ENCODE measurements at regions not wholly inside any gene's neighbourhood (a gene's known extent, or its start where the extent isn't known, plus 50 kb on each side); places are given as distances from the start of the nearest gene placed in this dataset.

DNA sequence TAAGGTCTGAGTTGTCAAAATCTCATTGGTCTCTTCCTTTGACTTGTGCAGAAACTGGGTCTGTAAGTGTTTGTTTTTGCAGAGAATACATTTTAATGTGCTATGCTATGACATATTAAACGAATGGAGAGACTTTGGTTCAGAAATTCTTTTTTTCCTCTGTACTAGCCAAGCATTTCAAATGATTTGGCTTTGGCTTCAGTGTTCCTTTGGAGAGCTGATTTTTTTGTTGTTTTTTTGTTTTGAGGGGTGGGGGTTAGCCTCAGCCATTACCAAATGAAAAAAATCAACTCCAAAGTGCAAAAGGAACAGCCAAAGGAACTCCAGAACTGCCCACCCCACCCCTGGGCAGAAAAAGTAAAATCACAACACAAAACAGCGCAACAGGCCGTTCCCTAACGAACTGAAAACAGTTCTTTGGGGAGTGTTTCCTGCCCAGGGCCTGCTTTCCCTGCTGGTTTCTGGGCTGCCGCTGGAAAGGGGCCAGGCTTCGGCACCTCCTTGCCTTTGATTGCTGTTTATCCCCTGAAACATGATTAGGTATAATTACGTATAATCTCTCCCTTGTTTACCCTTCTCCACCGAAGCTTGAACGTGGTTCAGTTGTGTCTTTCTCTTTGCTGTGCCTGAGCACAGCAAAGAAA, 57.6 kb upstream of the NEO1 start:
- H3K4me3 ChIP-seq (ENCODE audit: low read depth, low read length) = no peak overlapping the region
- no peak for DNase-seq (ENCODE audit: low read depth)
- TF ChIP-seq, protein P1, sequence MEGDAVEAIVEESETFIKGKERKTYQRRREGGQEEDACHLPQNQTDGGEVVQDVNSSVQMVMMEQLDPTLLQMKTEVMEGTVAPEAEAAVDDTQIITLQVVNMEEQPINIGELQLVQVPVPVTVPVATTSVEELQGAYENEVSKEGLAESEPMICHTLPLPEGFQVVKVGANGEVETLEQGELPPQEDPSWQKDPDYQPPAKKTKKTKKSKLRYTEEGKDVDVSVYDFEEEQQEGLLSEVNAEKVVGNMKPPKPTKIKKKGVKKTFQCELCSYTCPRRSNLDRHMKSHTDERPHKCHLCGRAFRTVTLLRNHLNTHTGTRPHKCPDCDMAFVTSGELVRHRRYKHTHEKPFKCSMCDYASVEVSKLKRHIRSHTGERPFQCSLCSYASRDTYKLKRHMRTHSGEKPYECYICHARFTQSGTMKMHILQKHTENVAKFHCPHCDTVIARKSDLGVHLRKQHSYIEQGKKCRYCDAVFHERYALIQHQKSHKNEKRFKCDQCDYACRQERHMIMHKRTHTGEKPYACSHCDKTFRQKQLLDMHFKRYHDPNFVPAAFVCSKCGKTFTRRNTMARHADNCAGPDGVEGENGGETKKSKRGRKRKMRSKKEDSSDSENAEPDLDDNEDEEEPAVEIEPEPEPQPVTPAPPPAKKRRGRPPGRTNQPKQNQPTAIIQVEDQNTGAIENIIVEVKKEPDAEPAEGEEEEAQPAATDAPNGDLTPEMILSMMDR (IDR thresholded peaks at IDR 0.05; ENCODE audit: insufficient read depth, low read length) = no peak

DNA sequence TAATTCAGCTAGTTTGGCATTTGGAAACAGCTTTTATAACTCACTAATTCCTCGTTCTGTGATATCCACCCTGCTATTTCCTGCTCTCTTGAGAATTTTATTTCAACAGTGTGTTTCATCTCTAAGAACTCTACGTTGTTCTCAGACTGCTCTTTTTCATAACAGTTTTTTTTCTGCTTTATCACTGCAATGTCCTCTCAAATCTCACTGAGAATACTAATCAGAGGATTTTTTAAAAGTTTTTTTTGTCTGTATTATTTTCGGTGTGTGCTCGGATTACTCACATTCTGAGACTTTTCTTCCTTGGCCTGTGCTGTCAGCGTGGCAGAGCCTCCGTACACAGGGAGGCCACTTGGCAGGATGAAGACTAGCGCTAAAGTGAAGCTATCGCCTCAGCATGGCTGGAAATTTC, 59.4 kb upstream of the NEO1 start:
- DNase-seq (ENCODE audit: low read depth) = peak; percentile 62
- H3K4me3 ChIP-seq (ENCODE audit: low read depth, low read length) = no peak overlapping the region
- TF ChIP-seq, protein P1 (IDR thresholded peaks at IDR 0.05; ENCODE audit: insufficient read depth, low read length) = no peak

DNA sequence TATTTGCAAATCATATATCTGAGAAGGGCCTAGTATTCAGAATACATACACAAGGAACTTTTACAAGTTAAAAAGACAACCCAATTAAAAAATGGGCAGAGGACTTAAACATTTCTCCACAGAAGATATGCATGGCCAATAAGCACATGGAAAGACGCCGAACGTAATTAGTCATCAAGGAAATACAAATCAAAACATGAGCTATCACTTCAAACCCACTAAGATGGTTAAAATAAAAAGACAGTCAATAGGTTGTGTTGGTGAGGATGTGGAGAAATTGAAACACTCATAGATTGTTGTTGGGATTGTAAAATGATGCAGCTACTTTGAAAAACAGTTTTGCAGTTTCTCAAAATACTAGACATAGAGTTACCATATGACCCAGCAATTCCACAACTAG, 61.2 kb upstream of the NEO1 start:
- H3K4me3 ChIP-seq (ENCODE audit: low read depth, low read length) = no peak overlapping the region
- TF ChIP-seq, protein P1 (IDR thresholded peaks at IDR 0.05; ENCODE audit: insufficient read depth, low read length) = no peak
- no peak for DNase-seq (ENCODE audit: low read depth)

DNA sequence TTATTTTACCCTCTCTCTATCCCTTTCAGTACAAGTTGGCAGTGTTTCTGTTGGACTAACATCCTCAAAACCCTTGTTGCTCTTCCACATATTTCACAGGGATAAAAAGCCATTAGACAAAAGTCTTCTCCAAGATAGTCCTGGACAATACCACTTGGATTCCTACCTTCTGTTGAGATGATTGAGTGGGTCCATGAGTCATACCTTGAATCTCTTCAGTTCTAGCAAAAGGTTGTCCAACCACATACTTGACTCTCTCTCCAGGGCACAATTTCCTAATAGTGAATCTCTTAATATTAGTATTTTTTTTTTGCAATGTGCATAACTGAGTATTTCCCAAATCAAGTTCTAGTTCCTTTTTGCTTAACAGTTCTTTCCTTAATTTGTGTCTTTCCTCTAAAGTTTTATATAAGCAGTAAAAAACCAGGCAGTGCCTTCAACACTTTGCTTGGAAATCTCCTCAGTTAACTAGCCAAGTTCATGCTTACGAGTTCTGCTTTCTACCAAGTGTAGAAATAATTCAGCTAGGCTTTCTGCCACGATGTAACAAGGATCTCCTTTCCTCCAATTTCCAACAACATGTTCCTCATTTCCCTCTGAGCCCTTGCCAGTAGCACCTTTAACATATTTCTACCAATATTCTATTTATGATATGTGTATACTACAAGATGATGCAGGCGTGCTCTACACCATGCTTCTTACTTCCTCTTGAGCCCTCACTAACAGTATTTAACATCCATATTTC, 68.3 kb upstream of the NEO1 start:
- DNase-seq (ENCODE audit: low read depth) = peak; percentile 40
- no peak overlapping the region for H3K4me3 ChIP-seq (ENCODE audit: low read depth, low read length)
- TF ChIP-seq, protein P1 (IDR thresholded peaks at IDR 0.05; ENCODE audit: insufficient read depth, low read length) = no peak

DNA sequence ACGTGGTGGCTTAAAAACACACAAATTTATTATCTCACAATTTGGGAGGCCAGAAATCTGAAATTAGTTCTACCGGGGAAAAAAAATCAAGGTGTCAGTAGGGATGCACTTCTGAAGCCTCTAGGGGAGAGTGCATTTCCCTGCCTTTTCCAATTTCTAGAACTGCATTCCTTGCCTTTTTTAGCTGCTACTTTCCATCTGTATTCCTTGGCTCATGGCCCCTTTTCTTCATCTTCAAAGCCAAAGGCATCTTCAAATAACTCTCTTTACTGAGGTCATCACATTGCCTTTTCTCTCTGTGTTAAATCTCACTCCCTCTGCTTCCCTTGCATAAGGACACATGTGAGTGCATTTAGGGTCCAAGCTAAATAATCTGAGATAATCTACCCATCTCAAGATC, 69.5 kb upstream of the NEO1 start:
- no peak overlapping the region for H3K4me3 ChIP-seq (ENCODE audit: low read depth, low read length)
- peak; percentile 64 for DNase-seq (ENCODE audit: low read depth)
- TF ChIP-seq, protein P1 (IDR thresholded peaks at IDR 0.05; ENCODE audit: insufficient read depth, low read length) = no peak

DNA sequence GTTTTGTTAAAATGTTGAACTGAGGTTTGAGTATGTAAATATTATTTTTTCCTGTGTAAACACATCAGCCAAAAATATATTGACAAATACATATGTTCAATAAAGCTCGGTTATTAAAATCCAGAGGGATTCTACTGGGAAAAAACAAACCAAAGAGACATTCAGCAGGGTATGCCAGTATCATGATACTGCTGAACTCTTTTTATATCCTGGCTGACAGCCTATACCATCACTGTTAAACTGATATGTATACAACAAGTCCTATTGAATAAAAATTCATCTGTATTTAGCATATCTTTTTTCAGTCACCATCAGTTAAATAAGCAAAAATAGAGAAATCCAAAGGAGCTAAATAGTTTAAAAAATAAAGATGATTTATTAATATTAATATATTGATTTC, 71.6 kb upstream of the NEO1 start:
- DNase-seq (ENCODE audit: low read depth) = no peak
- H3K4me3 ChIP-seq (ENCODE audit: low read depth, low read length) = no peak overlapping the region
- TF ChIP-seq, protein P1 (IDR thresholded peaks at IDR 0.05; ENCODE audit: insufficient read depth, low read length) = no peak

Data from fibroblast of the aortic adventitia (primary cell).